ENCODE measurements at regions not wholly inside any gene's neighbourhood (a gene's known extent, or its start where the extent isn't known, plus 50 kb on each side); places are given as distances from the start of the nearest gene placed in this dataset.

DNA sequence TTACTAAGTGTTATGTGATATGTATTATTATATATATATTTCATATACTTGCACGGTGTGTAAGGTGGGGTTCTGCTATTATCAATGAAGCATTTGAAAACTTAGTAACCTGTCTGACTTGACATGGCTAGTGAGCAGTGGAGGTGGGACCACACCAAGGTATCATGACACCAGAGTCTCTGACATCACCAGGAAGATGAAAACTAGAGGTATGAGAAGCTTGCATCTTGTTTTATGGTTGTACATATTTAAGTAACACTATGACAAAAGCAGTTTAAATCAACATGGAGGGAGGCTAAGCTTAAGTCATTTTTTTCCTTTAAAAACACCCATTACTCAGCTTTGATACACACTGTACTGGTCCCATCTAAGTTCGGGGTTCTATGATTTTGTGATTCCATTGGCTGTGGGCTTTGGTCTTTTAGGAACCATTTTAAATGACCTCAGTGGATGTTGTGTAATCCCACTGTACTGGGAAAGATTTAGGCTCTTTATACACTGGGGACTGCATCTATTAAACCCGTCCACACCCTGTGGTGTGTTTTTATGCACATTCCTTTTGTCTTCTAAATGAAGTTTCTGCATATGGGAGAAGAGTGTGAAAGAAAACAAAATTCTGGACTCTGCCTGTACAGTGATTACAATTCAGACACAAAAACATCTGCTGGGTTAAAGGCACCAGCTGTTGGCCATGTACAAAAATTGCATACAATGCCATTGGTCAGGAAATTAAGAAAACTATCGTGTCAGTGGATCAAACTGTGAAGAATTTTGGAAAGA lies 570.6 kb downstream of the SPRY1 start:
- peak in 1 of 2 donors; percentile 45 for DNase-seq (ENCODE audit: low read depth in 2 of 2)
- Histone ChIP-seq H3K9ac (ENCODE audit: insufficient read depth, low read length) (no peak overlapping the region), H2AFZ (ENCODE audit: low read length) (peak overlapping the region; percentile 29), H3K36me3 (ENCODE audit: control insufficient read depth, insufficient read depth, low read length) (no peaks in the 10 kb centered on the region), H3K27me3 (ENCODE audit: control insufficient read depth, insufficient read depth, low read length) (no peaks in the 10 kb centered on the region), H3K27ac (ENCODE audit: insufficient read depth, low read length) (no peak overlapping the region), H3K4me1 (ENCODE audit: control insufficient read depth, extremely low read depth, insufficient read depth, low read length) (no peaks in the 10 kb centered on the region), H3K4me2 (ENCODE audit: extremely low read depth, insufficient read depth, low read length) (no peak overlapping the region), H3K79me2 (ENCODE audit: control insufficient read depth, insufficient read depth, low read length) (no peaks in the 10 kb centered on the region), H3K4me3 (replicated peaks in 1 of 4; ENCODE audit: control extremely low read depth in 1 of 4, insufficient read depth in 1 of 4, low read depth in 3 of 4, low read length in 4 of 4) (no peak overlapping the region), H4K20me1 (ENCODE audit: control insufficient read depth, extremely low read depth, insufficient read depth, low read length) (no peaks in the 10 kb centered on the region), H3K9me3 (ENCODE audit: control insufficient read depth, insufficient read depth, low read depth, low read length) (no peaks in the 10 kb centered on the region)
- TF ChIP-seq, protein P1, sequence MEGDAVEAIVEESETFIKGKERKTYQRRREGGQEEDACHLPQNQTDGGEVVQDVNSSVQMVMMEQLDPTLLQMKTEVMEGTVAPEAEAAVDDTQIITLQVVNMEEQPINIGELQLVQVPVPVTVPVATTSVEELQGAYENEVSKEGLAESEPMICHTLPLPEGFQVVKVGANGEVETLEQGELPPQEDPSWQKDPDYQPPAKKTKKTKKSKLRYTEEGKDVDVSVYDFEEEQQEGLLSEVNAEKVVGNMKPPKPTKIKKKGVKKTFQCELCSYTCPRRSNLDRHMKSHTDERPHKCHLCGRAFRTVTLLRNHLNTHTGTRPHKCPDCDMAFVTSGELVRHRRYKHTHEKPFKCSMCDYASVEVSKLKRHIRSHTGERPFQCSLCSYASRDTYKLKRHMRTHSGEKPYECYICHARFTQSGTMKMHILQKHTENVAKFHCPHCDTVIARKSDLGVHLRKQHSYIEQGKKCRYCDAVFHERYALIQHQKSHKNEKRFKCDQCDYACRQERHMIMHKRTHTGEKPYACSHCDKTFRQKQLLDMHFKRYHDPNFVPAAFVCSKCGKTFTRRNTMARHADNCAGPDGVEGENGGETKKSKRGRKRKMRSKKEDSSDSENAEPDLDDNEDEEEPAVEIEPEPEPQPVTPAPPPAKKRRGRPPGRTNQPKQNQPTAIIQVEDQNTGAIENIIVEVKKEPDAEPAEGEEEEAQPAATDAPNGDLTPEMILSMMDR (conservative IDR thresholded peaks at IDR 0.05 in 1 of 2, IDR thresholded peaks at IDR 0.05 in 1 of 2; ENCODE audit: low read depth in 1 of 2, low read length in 2 of 2), result no peak
- TF ChIP-seq EZH2 (IDR thresholded peaks at IDR 0.05; ENCODE audit: low read length, missing control alignments), result no peak

DNA sequence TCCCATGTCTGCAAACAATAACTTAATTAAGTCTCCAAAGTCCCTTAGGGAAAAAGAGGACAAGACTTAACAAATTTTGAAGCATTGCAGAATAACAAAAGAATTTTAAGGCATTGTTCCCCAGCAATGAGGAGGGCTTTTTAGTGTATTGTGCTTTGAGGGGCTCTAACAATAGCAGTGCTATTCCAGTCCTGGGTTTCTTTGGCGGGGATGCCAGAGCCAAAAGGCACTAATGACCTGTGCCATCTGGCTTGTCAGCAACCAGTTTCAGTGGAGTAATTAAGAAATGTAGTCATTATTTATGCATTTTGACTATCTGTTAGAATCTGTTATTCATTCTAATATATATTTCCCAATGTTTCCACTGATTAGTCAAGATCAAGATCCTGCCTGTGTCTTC lies 575.4 kb downstream of the SPRY1 start:
- no peak for DNase-seq (ENCODE audit: low read depth in 2 of 2)
- no peak for TF ChIP-seq EZH2 (IDR thresholded peaks at IDR 0.05; ENCODE audit: low read length, missing control alignments)
- TF ChIP-seq, protein P1 (conservative IDR thresholded peaks at IDR 0.05 in 1 of 2, IDR thresholded peaks at IDR 0.05 in 1 of 2; ENCODE audit: low read depth in 1 of 2, low read length in 2 of 2), result no peak
- Histone ChIP-seq H3K9ac (ENCODE audit: insufficient read depth, low read length) (no peak overlapping the region), H3K4me1 (ENCODE audit: control insufficient read depth, extremely low read depth, insufficient read depth, low read length) (peaks cover 10% of the 10 kb centered on the region), H3K36me3 (ENCODE audit: control insufficient read depth, insufficient read depth, low read length) (no peaks in the 10 kb centered on the region), H3K4me2 (ENCODE audit: extremely low read depth, insufficient read depth, low read length) (no peak overlapping the region), H4K20me1 (ENCODE audit: control insufficient read depth, extremely low read depth, insufficient read depth, low read length) (no peaks in the 10 kb centered on the region), H3K9me3 (ENCODE audit: control insufficient read depth, insufficient read depth, low read depth, low read length) (no peaks in the 10 kb centered on the region), H3K27ac (ENCODE audit: insufficient read depth, low read length) (no peak overlapping the region), H2AFZ (ENCODE audit: low read length) (no peak overlapping the region), H3K4me3 (replicated peaks in 1 of 4; ENCODE audit: control extremely low read depth in 1 of 4, insufficient read depth in 1 of 4, low read depth in 3 of 4, low read length in 4 of 4) (no peak overlapping the region), H3K27me3 (ENCODE audit: control insufficient read depth, insufficient read depth, low read length) (no peaks in the 10 kb centered on the region), H3K79me2 (ENCODE audit: control insufficient read depth, insufficient read depth, low read length) (no peaks in the 10 kb centered on the region)

- no peak for TF ChIP-seq EZH2 (IDR thresholded peaks at IDR 0.05; ENCODE audit: low read length, missing control alignments)
- TF ChIP-seq, protein P1 (conservative IDR thresholded peaks at IDR 0.05 in 1 of 2, IDR thresholded peaks at IDR 0.05 in 1 of 2; ENCODE audit: low read depth in 1 of 2, low read length in 2 of 2), result no peak
- H4K20me1 ChIP-seq (ENCODE audit: control insufficient read depth, extremely low read depth, insufficient read depth, low read length), result no peaks in the 10 kb centered on the region
- no peak overlapping the region for H2AFZ ChIP-seq (ENCODE audit: low read length)
- H3K9me3 ChIP-seq (ENCODE audit: control insufficient read depth, insufficient read depth, low read depth, low read length), result no peaks in the 10 kb centered on the region
- H3K4me2 ChIP-seq (ENCODE audit: extremely low read depth, insufficient read depth, low read length), result no peak overlapping the region
- DNase-seq (ENCODE audit: low read depth in 2 of 2), result peak; percentile 14 to 26
- peaks cover 10% of the 10 kb centered on the region for H3K4me1 ChIP-seq (ENCODE audit: control insufficient read depth, extremely low read depth, insufficient read depth, low read length)
- H3K27me3 ChIP-seq (ENCODE audit: control insufficient read depth, insufficient read depth, low read length), result no peaks in the 10 kb centered on the region
- H3K4me3 ChIP-seq (replicated peaks in 1 of 4; ENCODE audit: control extremely low read depth in 1 of 4, insufficient read depth in 1 of 4, low read depth in 3 of 4, low read length in 4 of 4), result no peak overlapping the region
- H3K36me3 ChIP-seq (ENCODE audit: control insufficient read depth, insufficient read depth, low read length), result no peaks in the 10 kb centered on the region
- H3K79me2 ChIP-seq (ENCODE audit: control insufficient read depth, insufficient read depth, low read length), result no peaks in the 10 kb centered on the region
- no peak overlapping the region for H3K27ac ChIP-seq (ENCODE audit: insufficient read depth, low read length)
- H3K9ac ChIP-seq (ENCODE audit: insufficient read depth, low read length), result no peak overlapping the region
Observed at GRCh38 chr4:123974386-123975149, 578.0 kb downstream of the SPRY1 start.

Data from fibroblast of lung (primary cell).